ENCODE measurements at regions not wholly inside any gene's neighbourhood (a gene's known extent, or its start where the extent isn't known, plus 50 kb on each side); places are given as distances from the start of the nearest gene placed in this dataset.

GRCh38 chr3:152209776-152210175, 59.0 kb upstream of the MBNL1 start:
- Histone ChIP-seq H3K4me1 (ENCODE audit: insufficient read depth, low read length, poor library complexity, severe bottlenecking) (peaks cover 33% of the 10 kb centered on the region), H3K4me2 (ENCODE audit: low read depth, low read length, poor library complexity, severe bottlenecking) (no peak overlapping the region), H3K27me3 (ENCODE audit: insufficient read depth, low read length, poor library complexity, severe bottlenecking) (no peaks in the 10 kb centered on the region), H3K4me3 (ENCODE audit: low read length, poor library complexity, severe bottlenecking) (no peak overlapping the region), H3F3A (ENCODE audit: low read depth) (no peaks in the 10 kb centered on the region), H3K79me2 (ENCODE audit: insufficient read depth, low read length) (no peaks in the 10 kb centered on the region), H3K9ac (ENCODE audit: low read depth, low read length, poor library complexity, severe bottlenecking) (no peak overlapping the region), H3K36me3 (ENCODE audit: insufficient read depth, low read length) (no peaks in the 10 kb centered on the region), H3K9me2 (replicated peaks; ENCODE audit: low read depth, low read length) (no peaks in the 10 kb centered on the region), H4K20me1 (ENCODE audit: insufficient read depth, low read length, poor library complexity, severe bottlenecking) (no peaks in the 10 kb centered on the region), H3K9me3 (ENCODE audit: insufficient read depth, low read depth, low read length) (no peaks in the 10 kb centered on the region), H2AFZ (ENCODE audit: low read length) (no peak overlapping the region)
- TF ChIP-seq EZH2phosphoT487 (IDR thresholded peaks at IDR 0.05; ENCODE audit: borderline replicate concordance) (no peak), CTCF (conservative IDR thresholded peaks at IDR 0.05; ENCODE audit: low read length) (no peak)

DNA sequence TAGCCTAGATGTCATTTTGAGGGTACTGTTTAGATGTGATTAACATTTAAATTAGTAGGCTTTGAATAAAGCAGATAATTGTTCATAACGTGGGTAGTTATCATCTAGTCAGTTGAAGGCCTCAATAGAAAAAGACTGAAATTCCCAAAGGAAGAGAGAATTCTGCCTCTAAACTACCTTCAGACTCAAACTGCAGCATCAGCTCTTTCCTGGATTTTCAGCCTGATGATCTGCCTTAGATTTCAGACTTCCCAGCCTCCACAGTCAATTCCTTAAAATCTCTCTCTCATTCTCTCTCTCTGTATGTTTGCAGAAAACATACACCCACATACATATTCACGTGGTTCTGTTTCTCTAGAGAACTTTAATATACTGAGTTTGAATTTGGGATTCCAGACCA, 58.0 kb upstream of the MBNL1 start:
- Histone ChIP-seq H3K9me3 (ENCODE audit: insufficient read depth, low read depth, low read length) (no peaks in the 10 kb centered on the region), H3F3A (ENCODE audit: low read depth) (no peaks in the 10 kb centered on the region), H2AFZ (ENCODE audit: low read length) (no peak overlapping the region), H3K4me1 (ENCODE audit: insufficient read depth, low read length, poor library complexity, severe bottlenecking) (peaks cover 24% of the 10 kb centered on the region), H3K9ac (ENCODE audit: low read depth, low read length, poor library complexity, severe bottlenecking) (no peak overlapping the region), H3K4me3 (ENCODE audit: low read length, poor library complexity, severe bottlenecking) (no peak overlapping the region), H3K36me3 (ENCODE audit: insufficient read depth, low read length) (no peaks in the 10 kb centered on the region), H3K27me3 (ENCODE audit: insufficient read depth, low read length, poor library complexity, severe bottlenecking) (no peaks in the 10 kb centered on the region), H4K20me1 (ENCODE audit: insufficient read depth, low read length, poor library complexity, severe bottlenecking) (no peaks in the 10 kb centered on the region), H3K79me2 (ENCODE audit: insufficient read depth, low read length) (no peaks in the 10 kb centered on the region), H3K9me2 (replicated peaks; ENCODE audit: low read depth, low read length) (no peaks in the 10 kb centered on the region), H3K4me2 (ENCODE audit: low read depth, low read length, poor library complexity, severe bottlenecking) (no peak overlapping the region)
- TF ChIP-seq EZH2phosphoT487 (IDR thresholded peaks at IDR 0.05; ENCODE audit: borderline replicate concordance) (no peak), CTCF (conservative IDR thresholded peaks at IDR 0.05; ENCODE audit: low read length) (no peak)

GRCh38 chr3:152211655-152212054, 57.1 kb upstream of the MBNL1 start:
- Histone ChIP-seq H3K36me3 (ENCODE audit: insufficient read depth, low read length) (no peaks in the 10 kb centered on the region), H2AFZ (ENCODE audit: low read length) (no peak overlapping the region), H3F3A (ENCODE audit: low read depth) (no peaks in the 10 kb centered on the region), H3K27me3 (ENCODE audit: insufficient read depth, low read length, poor library complexity, severe bottlenecking) (no peaks in the 10 kb centered on the region), H3K9me3 (ENCODE audit: insufficient read depth, low read depth, low read length) (no peaks in the 10 kb centered on the region), H3K4me3 (ENCODE audit: low read length, poor library complexity, severe bottlenecking) (no peak overlapping the region), H3K79me2 (ENCODE audit: insufficient read depth, low read length) (no peaks in the 10 kb centered on the region), H3K4me2 (ENCODE audit: low read depth, low read length, poor library complexity, severe bottlenecking) (no peak overlapping the region), H3K9me2 (replicated peaks; ENCODE audit: low read depth, low read length) (no peaks in the 10 kb centered on the region), H3K4me1 (ENCODE audit: insufficient read depth, low read length, poor library complexity, severe bottlenecking) (peaks cover 21% of the 10 kb centered on the region), H4K20me1 (ENCODE audit: insufficient read depth, low read length, poor library complexity, severe bottlenecking) (no peaks in the 10 kb centered on the region), H3K9ac (ENCODE audit: low read depth, low read length, poor library complexity, severe bottlenecking) (no peak overlapping the region)
- no peak for TF ChIP-seq EZH2phosphoT487 (IDR thresholded peaks at IDR 0.05; ENCODE audit: borderline replicate concordance)
- TF ChIP-seq CTCF (conservative IDR thresholded peaks at IDR 0.05; ENCODE audit: low read length), result no peak

Measured in Loucy (cell line).